Lung (tissue), 11 donors: ENCODE measurements at regions not wholly inside any gene's neighbourhood (a gene's known extent, or its start where the extent isn't known, plus 50 kb on each side); places are given as distances from the start of the nearest gene placed in this dataset.
A peak's percentile ranks its signal among the peaks of the same experiment; 100 is the strongest.

Experiments used
- ATAC-seq: fragments of 200-7000 bp; cut with Tn5 transposase; one replicate; pipeline ENCODE4 v1.9.1; 2020; ENCODE audit warnings: moderate number of reproducible peaks; ENCODE audit not compliant: insufficient read depth, low FRiP score
- DNase-seq, 3 donors: peaks; one replicate each; pipeline ENCODE4 v3.0.0-alpha.2; 2013 to 2017
- H3K27ac ChIP-seq, 2 donors: one replicate each; pipeline ENCODE4 v1.5.1; 2013; ENCODE audit warnings: mild to moderate bottlenecking in 2 of 2, moderate library complexity in 2 of 2, control low read depth in 1 of 2, inconsistent platforms in 1 of 2, low read depth in 1 of 2, low read length in 1 of 2
- H3K27me3 ChIP-seq, 3 donors: one replicate each; pipeline ENCODE4 v1.5.1; 2013; ENCODE audit warnings: low read length in 2 of 3; ENCODE audit not compliant: control insufficient read depth in 3 of 3, insufficient read depth in 3 of 3
- H3K36me3 ChIP-seq, 4 donors: one replicate each; pipeline ENCODE4 v1.5.1; 2013; ENCODE audit warnings: low read length in 4 of 4, mild to moderate bottlenecking in 1 of 4, moderate library complexity in 1 of 4; ENCODE audit not compliant: control insufficient read depth in 4 of 4, insufficient read depth in 4 of 4
- H3K4me1 ChIP-seq, 5 donors: one replicate each; pipeline ENCODE4 v1.5.1; 2013; ENCODE audit warnings: low read length in 5 of 5, mild to moderate bottlenecking in 2 of 5, moderate library complexity in 1 of 5; ENCODE audit not compliant: control insufficient read depth in 5 of 5, insufficient read depth in 5 of 5
- H3K4me3 ChIP-seq: one replicate; pipeline ENCODE4 v1.5.1; 2013; ENCODE audit warnings: mild to moderate bottlenecking, control low read depth, moderate library complexity
- H3K9ac ChIP-seq, 2 donors: one replicate each; pipeline ENCODE4 v1.5.1; 2013; ENCODE audit warnings: low read length in 2 of 2, control low read depth in 1 of 2; ENCODE audit not compliant: insufficient read depth in 1 of 2
- H3K9me3 ChIP-seq, 4 donors: one replicate each; pipeline ENCODE4 v1.5.1; 2013; ENCODE audit warnings: low read length in 3 of 4, mild to moderate bottlenecking in 1 of 4, moderate library complexity in 1 of 4; ENCODE audit not compliant: control insufficient read depth in 4 of 4, insufficient read depth in 3 of 4
- CTCF ChIP-seq: IDR thresholded peaks from 2 replicates; pipeline ENCODE4 v1.5.1; 2012; ENCODE audit warnings: mild to moderate bottlenecking; ENCODE audit errors: control extremely low read depth, extremely low read depth
- WGBS, 2 donors: extraction: QIAGEN DNeasy Blood & Tissue Kit; methylation state at CpG; one replicate each; pipeline ENCODE4 v1.1.7; 2013; 5-methylcytosine and 5-hydroxymethylcytosine counted together
- donor health status: control.
- donor health status: control.
- donor health status: Bipolar disorder and iron deficiency.
- donor health status: healthy.
- donor health status: DM: yes; HTN: yes; CAD: no.

DNA sequence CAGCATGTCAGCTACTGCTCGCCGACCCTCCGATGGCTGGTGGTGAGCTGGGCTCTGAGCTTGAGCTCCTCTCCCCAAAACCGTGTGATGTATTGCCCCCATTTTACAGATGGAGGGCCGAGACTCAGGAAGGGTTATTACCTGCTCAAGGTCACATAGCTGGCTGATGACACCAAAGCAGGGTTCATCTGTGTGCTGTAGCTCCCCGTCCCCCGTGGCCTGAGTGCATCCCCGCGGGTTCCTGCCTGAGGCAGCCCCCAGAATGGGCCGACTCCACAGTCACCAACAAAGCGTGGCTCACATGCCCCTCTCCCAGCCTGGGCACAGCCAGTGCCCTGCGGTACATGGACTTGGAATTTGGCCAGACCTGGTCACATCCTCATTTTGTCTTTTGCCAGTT is 198.6 kb downstream of the TFCP2L1 start:
- no peak for TF ChIP-seq CTCF
- no peak overlapping the region for H3K27ac ChIP-seq
- H3K27me3 ChIP-seq = peaks cover 0 to 3% (median 0%) of the 10 kb centered on the region in 3 donors
- H3K4me1 ChIP-seq = peaks cover 0 to 24% (median 0%) of the 10 kb centered on the region in 5 donors
- no peaks in the 10 kb centered on the region for H3K36me3 ChIP-seq
- no peaks in the 10 kb centered on the region for H3K9me3 ChIP-seq
- H3K4me3 ChIP-seq = no peak overlapping the region
- DNase-seq (no peak), ATAC-seq (no peak)
- H3K9ac ChIP-seq = no peak overlapping the region
- 71 to 79% methylated on average over 12 of the region's 12 CpGs for WGBS, 2 donors

DNA sequence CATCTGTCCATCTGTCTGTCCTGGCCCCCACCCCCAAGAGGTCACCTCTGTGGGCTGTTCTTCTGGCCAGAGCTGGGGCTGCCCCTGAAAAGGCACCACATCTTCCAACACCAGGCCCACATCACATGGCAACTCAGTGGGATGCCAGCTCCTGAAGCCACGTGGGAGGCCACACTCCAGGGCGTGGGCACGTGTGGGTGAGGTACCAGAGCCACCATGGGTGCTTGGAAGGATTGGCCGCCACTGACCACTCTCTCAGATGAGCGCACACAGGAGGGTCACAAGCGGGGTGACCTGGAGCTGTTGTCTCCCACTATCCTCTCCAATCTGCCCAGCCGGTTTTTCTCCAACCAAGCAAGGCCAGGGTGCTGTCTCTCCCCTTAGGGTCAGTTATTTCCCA is 197.9 kb downstream of the TFCP2L1 start:
- WGBS, 2 donors = 90 to 95% methylated on average over 7 of the region's 7 CpGs
- ATAC-seq (no peak), DNase-seq (no peak)
- H3K36me3 ChIP-seq = no peaks in the 10 kb centered on the region
- H3K27me3 ChIP-seq = peaks cover 0 to 3% (median 0%) of the 10 kb centered on the region in 3 donors
- H3K9me3 ChIP-seq = peaks cover 0 to 1% (median 0%) of the 10 kb centered on the region in 4 donors
- H3K9ac ChIP-seq = no peak overlapping the region
- no peak overlapping the region for H3K4me3 ChIP-seq
- peaks cover 0 to 24% (median 0%) of the 10 kb centered on the region in 5 donors for H3K4me1 ChIP-seq
- no peak for TF ChIP-seq CTCF
- no peak overlapping the region for H3K27ac ChIP-seq

GRCh38 chr2:121088251-121089165 is 196.5 kb downstream of the TFCP2L1 start:
- ATAC-seq = peak; percentile 9

More at GRCh38 chr2:121088251-121089165, 196.5 kb downstream of the TFCP2L1 start:
- H3K4me1 ChIP-seq = peaks cover 0 to 24% (median 0%) of the 10 kb centered on the region in 5 donors
- no peak overlapping the region for H3K9ac ChIP-seq
- TF ChIP-seq CTCF = no peak
- H3K36me3 ChIP-seq = no peaks in the 10 kb centered on the region
- WGBS, 2 donors = 70 to 74% methylated on average over 27 of the region's 27 CpGs
- no peaks in the 10 kb centered on the region for H3K27me3 ChIP-seq
- H3K27ac ChIP-seq = no peak overlapping the region
- H3K9me3 ChIP-seq = peaks cover 0 to 3% (median under 1%) of the 10 kb centered on the region in 4 donors
- H3K4me3 ChIP-seq = no peak overlapping the region
- peak; percentile 91 to 93 (median 92) for DNase-seq
